Neural cell (in vitro differentiated cells): ENCODE measurements at regions not wholly inside any gene's neighbourhood (a gene's known extent, or its start where the extent isn't known, plus 50 kb on each side); places are given as distances from the start of the nearest gene placed in this dataset.

ENCODE experiments used
- H2AFZ ChIP-seq: fragments of 200-600, 300-800 bp; sonication (generic), shearing (Covaris generic); 2 replicates; pipeline ENCODE4 v1.6.0; 2014; ENCODE audit warnings: low read depth, mild to moderate bottlenecking, antibody characterized with exemption, low read length, moderate library complexity
- H3F3A ChIP-seq: fragments of 200-600 bp; shearing (Covaris generic); 2 replicates; pipeline ENCODE4 v1.6.1; 2016; ENCODE audit warnings: mild to moderate bottlenecking, moderate library complexity, mixed read lengths, antibody characterized with exemption, low read length; ENCODE audit not compliant: insufficient read depth, poor library complexity, severe bottlenecking
- H3K27ac ChIP-seq: fragments of 200-600, 300-800 bp; sonication (generic), shearing (Covaris generic); 2 replicates; pipeline ENCODE4 v1.5.1; 2014; ENCODE audit warnings: mild to moderate bottlenecking, low read length, moderate library complexity
- H3K27me3 ChIP-seq: fragments of 300-800, 200-600 bp; sonication (generic), shearing (Covaris generic); 2 replicates; pipeline ENCODE4 v1.6.0; 2014; ENCODE audit warnings: mild to moderate bottlenecking, low read depth, low read length, moderate library complexity; ENCODE audit not compliant: insufficient read depth
- H3K36me3 ChIP-seq: fragments of 300-800, 200-600 bp; sonication (generic), shearing (Covaris generic); 2 replicates; pipeline ENCODE4 v1.5.1; 2014; ENCODE audit warnings: mild to moderate bottlenecking, antibody characterized with exemption, low read length, moderate library complexity; ENCODE audit not compliant: insufficient read depth
- H3K4me2 ChIP-seq: fragments of 300-800, 200-600 bp; sonication (generic), shearing (Covaris generic); 2 replicates; pipeline ENCODE4 v1.6.0; 2014; ENCODE audit warnings: mild to moderate bottlenecking, low read length
- H3K4me3 ChIP-seq: fragments of 300-800, 200-600 bp; sonication (generic), shearing (Covaris generic); 2 replicates; pipeline ENCODE4 v1.5.1; 2014; ENCODE audit warnings: mild to moderate bottlenecking, low read length, moderate library complexity
- H3K79me2 ChIP-seq: fragments of 200-600 bp; shearing (Covaris generic); replicated peaks from 2 replicates; pipeline ENCODE4 v1.6.0; 2014; ENCODE audit warnings: mild to moderate bottlenecking, low read length, moderate library complexity; ENCODE audit not compliant: insufficient read depth
- H3K9ac ChIP-seq: fragments of 300-800, 200-600 bp; sonication (generic), shearing (Covaris generic); 2 replicates; pipeline ENCODE4 v1.6.1; 2016; ENCODE audit warnings: mild to moderate bottlenecking, low read length, mixed read lengths
- H3K9me2 ChIP-seq: fragments of 200-600 bp; shearing (Covaris generic); 2 replicates; pipeline ENCODE4 v1.6.1; 2016; ENCODE audit warnings: mild to moderate bottlenecking, low read length, mixed read lengths; ENCODE audit not compliant: insufficient read depth
- H3K9me3 ChIP-seq: fragments of 200-600, 300-800 bp; sonication (generic), shearing (Covaris generic); 2 replicates; pipeline ENCODE4 v1.6.1; 2016; ENCODE audit warnings: mild to moderate bottlenecking, mixed run types, low read length, moderate library complexity, mixed read lengths
- H4K20me1 ChIP-seq: fragments of 200-600 bp; shearing (Covaris generic); 2 replicates; pipeline ENCODE4 v1.6.1; 2016; ENCODE audit warnings: mild to moderate bottlenecking, mixed run types; ENCODE audit not compliant: insufficient read depth
- EP300 ChIP-seq: fragments of 450-650 bp; conservative IDR thresholded peaks from 2 replicates; pipeline ENCODE4 v1.6.1; 2014; ENCODE audit warnings: antibody characterized with exemption, mild to moderate bottlenecking, moderate library complexity; ENCODE audit not compliant: poor library complexity, severe bottlenecking
- EZH2 ChIP-seq: fragments of 200-600, 300-800 bp; shearing (Covaris generic), sonication (generic); IDR thresholded peaks from 2 replicates; pipeline ENCODE4 v1.6.1; 2014; ENCODE audit warnings: antibody characterized with exemption, low read length, borderline replicate concordance, mild to moderate bottlenecking; ENCODE audit not compliant: insufficient read depth, poor library complexity, severe bottlenecking
- MXI1 ChIP-seq: fragments of 450-650 bp; conservative IDR thresholded peaks from 2 replicates; pipeline ENCODE4 v1.6.1; 2014; ENCODE audit warnings: antibody characterized with exemption, mild to moderate bottlenecking; ENCODE audit not compliant: poor library complexity, severe bottlenecking
- POLR2AphosphoS5 ChIP-seq: IDR thresholded peaks from 2 replicates; pipeline ENCODE4 v1.6.1; 2012
- RAD21 ChIP-seq: fragments of 450-650 bp; conservative IDR thresholded peaks from 2 replicates; pipeline ENCODE4 v1.6.1; 2014; ENCODE audit warnings: antibody characterized with exemption, mild to moderate bottlenecking, moderate library complexity
- REST ChIP-seq: IDR thresholded peaks from 2 replicates; pipeline ENCODE4 v1.6.1; 2012; ENCODE audit warnings: borderline replicate concordance
- SMC3 ChIP-seq: fragments of 450-650 bp; conservative IDR thresholded peaks from 2 replicates; pipeline ENCODE4 v1.6.1; 2014; ENCODE audit warnings: antibody characterized with exemption, mild to moderate bottlenecking, moderate library complexity; ENCODE audit not compliant: poor library complexity
- TAF1 ChIP-seq: IDR thresholded peaks from 2 replicates; pipeline ENCODE4 v1.6.1; 2012; ENCODE audit warnings: low read depth
- TF ChIP-seq, protein P1 (sequence below): fragments of 450-650 bp; IDR thresholded peaks from 2 replicates; pipeline ENCODE4 v1.5.1; 2014; ENCODE audit warnings: antibody characterized with exemption, mild to moderate bottlenecking, moderate library complexity; ENCODE audit not compliant: poor library complexity, severe bottlenecking

GRCh38 chr6:148109732-148110131 lies 232.9 kb upstream of the SASH1 start:
- H3K27me3 ChIP-seq: no peaks in the 10 kb centered on the region
- H3K36me3 ChIP-seq: no peaks in the 10 kb centered on the region
- H3K79me2 ChIP-seq: no peaks in the 10 kb centered on the region
- H3K4me2 ChIP-seq: no peak overlapping the region
- no peak overlapping the region for H3K27ac ChIP-seq
- no peaks in the 10 kb centered on the region for H4K20me1 ChIP-seq
- H2AFZ ChIP-seq: no peak overlapping the region
- H3K9ac ChIP-seq: no peak overlapping the region
- H3F3A ChIP-seq: no peaks in the 10 kb centered on the region
- no peaks in the 10 kb centered on the region for H3K9me2 ChIP-seq
- no peaks in the 10 kb centered on the region for H3K9me3 ChIP-seq
- TF ChIP-seq POLR2AphosphoS5 (no peak), TAF1 (no peak), SMC3 (no peak), MXI1 (no peak), REST (no peak), EP300 (no peak)
- TF ChIP-seq, protein P1, sequence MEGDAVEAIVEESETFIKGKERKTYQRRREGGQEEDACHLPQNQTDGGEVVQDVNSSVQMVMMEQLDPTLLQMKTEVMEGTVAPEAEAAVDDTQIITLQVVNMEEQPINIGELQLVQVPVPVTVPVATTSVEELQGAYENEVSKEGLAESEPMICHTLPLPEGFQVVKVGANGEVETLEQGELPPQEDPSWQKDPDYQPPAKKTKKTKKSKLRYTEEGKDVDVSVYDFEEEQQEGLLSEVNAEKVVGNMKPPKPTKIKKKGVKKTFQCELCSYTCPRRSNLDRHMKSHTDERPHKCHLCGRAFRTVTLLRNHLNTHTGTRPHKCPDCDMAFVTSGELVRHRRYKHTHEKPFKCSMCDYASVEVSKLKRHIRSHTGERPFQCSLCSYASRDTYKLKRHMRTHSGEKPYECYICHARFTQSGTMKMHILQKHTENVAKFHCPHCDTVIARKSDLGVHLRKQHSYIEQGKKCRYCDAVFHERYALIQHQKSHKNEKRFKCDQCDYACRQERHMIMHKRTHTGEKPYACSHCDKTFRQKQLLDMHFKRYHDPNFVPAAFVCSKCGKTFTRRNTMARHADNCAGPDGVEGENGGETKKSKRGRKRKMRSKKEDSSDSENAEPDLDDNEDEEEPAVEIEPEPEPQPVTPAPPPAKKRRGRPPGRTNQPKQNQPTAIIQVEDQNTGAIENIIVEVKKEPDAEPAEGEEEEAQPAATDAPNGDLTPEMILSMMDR: no peak
- H3K4me3 ChIP-seq: no peak overlapping the region

DNA sequence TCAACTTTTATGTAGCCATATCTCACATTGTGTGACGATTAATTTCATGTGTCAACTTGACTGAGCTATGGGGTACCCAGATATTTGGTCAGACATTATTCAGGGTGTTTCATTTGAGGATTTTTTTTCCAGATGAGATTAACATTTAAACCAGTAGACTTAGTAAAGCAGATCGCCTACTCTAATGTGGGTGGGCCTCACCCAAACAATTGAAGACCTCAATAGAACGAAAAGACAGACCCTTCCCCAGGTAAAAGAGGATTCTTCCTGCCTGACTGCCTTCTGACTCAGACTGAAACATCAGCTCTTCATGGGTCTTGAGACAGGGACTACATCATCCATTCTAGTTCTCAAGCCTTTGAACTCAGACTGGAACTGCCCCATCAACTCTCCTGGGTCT lies 231.7 kb upstream of the SASH1 start:
- Histone ChIP-seq H3F3A (no peaks in the 10 kb centered on the region), H3K27me3 (no peaks in the 10 kb centered on the region), H3K36me3 (no peaks in the 10 kb centered on the region), H2AFZ (no peak overlapping the region), H3K9me2 (no peaks in the 10 kb centered on the region), H3K9ac (no peak overlapping the region), H4K20me1 (no peaks in the 10 kb centered on the region), H3K79me2 (no peaks in the 10 kb centered on the region), H3K9me3 (no peaks in the 10 kb centered on the region), H3K4me2 (no peak overlapping the region), H3K4me3 (no peak overlapping the region), H3K27ac (no peak overlapping the region)
- no peak for TF ChIP-seq MXI1
- TF ChIP-seq, protein P1: no peak
- TF ChIP-seq POLR2AphosphoS5: no peak
- TF ChIP-seq EP300: no peak
- TF ChIP-seq RAD21: no peak
- TF ChIP-seq SMC3: no peak
- no peak for TF ChIP-seq REST
- TF ChIP-seq EZH2: no peak
- TF ChIP-seq TAF1: no peak
